Endodermal cell (in vitro differentiated cells): ENCODE measurements at regions not wholly inside any gene's neighbourhood (a gene's known extent, or its start where the extent isn't known, plus 50 kb on each side); places are given as distances from the start of the nearest gene placed in this dataset.

Experiments
- DNase-seq: peaks from one replicate; pipeline ENCODE4 v3.0.0-alpha.2; 2017
- H3K27ac ChIP-seq: 2 replicates; pipeline ENCODE4 v1.5.1; 2013; ENCODE audit warnings: mild to moderate bottlenecking, low read depth, low read length, moderate library complexity
- H3K27me3 ChIP-seq: 2 replicates; pipeline ENCODE4 v1.6.1; 2013; ENCODE audit warnings: mild to moderate bottlenecking, low read length, moderate library complexity; ENCODE audit not compliant: insufficient read depth, control insufficient read depth, poor library complexity, severe bottlenecking
- H3K36me3 ChIP-seq: 2 replicates; pipeline ENCODE4 v1.7.0; 2013; ENCODE audit warnings: mild to moderate bottlenecking, low read length, moderate library complexity; ENCODE audit not compliant: control insufficient read depth, insufficient read depth
- H3K4me1 ChIP-seq: one replicate; pipeline ENCODE4 v1.7.0; 2013; ENCODE audit warnings: low read length; ENCODE audit not compliant: control insufficient read depth, insufficient read depth
- H3K4me3 ChIP-seq: 2 replicates; pipeline ENCODE4 v1.5.1; 2013; ENCODE audit warnings: mild to moderate bottlenecking, low read length, moderate library complexity
- H3K9ac ChIP-seq: 2 replicates; pipeline ENCODE4 v1.6.1; 2013; ENCODE audit warnings: mild to moderate bottlenecking, low read length, moderate library complexity; ENCODE audit not compliant: poor library complexity, severe bottlenecking; ENCODE audit errors: extremely low read depth
- H3K9me3 ChIP-seq: 2 replicates; pipeline ENCODE4 v1.6.1; 2013; ENCODE audit warnings: mild to moderate bottlenecking, low read length, moderate library complexity; ENCODE audit not compliant: control insufficient read depth
- H3K27ac Mint-ChIP-seq: 2 replicates; pipeline ENCODE4 v1.8.0; 2020; ENCODE audit warnings: mixed read lengths
- H3K27me3 Mint-ChIP-seq: 2 replicates; pipeline ENCODE4 v1.8.0; 2021; ENCODE audit warnings: mild to moderate bottlenecking, mixed read lengths; ENCODE audit not compliant: insufficient read depth
- H3K36me3 Mint-ChIP-seq: 2 replicates; pipeline ENCODE4 v1.8.0; 2020; ENCODE audit warnings: low read depth, mixed read lengths
- H3K4me1 Mint-ChIP-seq: 2 replicates; pipeline ENCODE4 v1.8.0; 2020; ENCODE audit warnings: mixed read lengths
- H3K4me3 Mint-ChIP-seq: 2 replicates; pipeline ENCODE4 v1.8.0; 2020; ENCODE audit warnings: mild to moderate bottlenecking, moderate library complexity, mixed read lengths
- H3K9me3 Mint-ChIP-seq: 2 replicates; pipeline ENCODE4 v1.8.0; 2020; ENCODE audit warnings: mild to moderate bottlenecking, mixed read lengths
- WGBS, 2 experiments: methylation state at CpG; one replicate each; pipeline versions ENCODE4 v1.1.5 to v1.1.7; 2013; ENCODE audit warnings: missing lambda C conversion rate in 2 of 2, mixed read lengths in 1 of 2; ENCODE audit not compliant: insufficient coverage in 1 of 2, insufficient read length in 1 of 2; 5-methylcytosine and 5-hydroxymethylcytosine counted together
- TF ChIP-seq, protein P1 (sequence below): fragments of 200-600 bp; sonication (generic); conservative IDR thresholded peaks from 2 replicates; pipeline ENCODE4 v1.5.0; 2021; ENCODE audit warnings: antibody characterized with exemption, mild to moderate bottlenecking

DNA sequence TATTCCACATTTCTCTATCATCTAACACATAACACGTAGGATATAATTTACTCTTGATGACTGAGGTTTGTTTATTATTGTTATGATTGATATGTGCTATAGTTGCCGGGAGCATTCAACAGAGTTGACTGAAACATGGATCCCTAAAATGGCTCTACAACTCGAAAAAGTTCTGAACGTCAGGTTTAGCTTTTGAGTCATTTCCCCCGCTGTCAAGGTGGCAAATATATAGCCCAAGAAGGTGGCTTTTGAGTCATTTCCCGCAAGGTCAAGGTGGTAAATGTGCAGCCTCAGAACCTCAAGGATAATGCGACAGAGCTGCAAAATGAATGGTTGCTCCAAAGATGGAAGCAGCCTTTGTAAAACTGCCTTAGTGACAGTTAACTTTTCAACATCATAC lies 104.0 kb downstream of the NIBAN1 start:
- H3K27ac Mint-ChIP-seq, result no peak overlapping the region
- Histone ChIP-seq H3K27ac (no peak overlapping the region), H3K27me3 (no peaks in the 10 kb centered on the region), H3K4me1 (peaks cover 3% of the 10 kb centered on the region), H3K36me3 (no peaks in the 10 kb centered on the region), H3K9me3 (peaks cover 4% of the 10 kb centered on the region), H3K4me3 (no peak overlapping the region), H3K9ac (no peak overlapping the region)
- no peak overlapping the region for H3K4me3 Mint-ChIP-seq
- no peak for DNase-seq
- 85 to 88% methylated on average over 6 to 7 of the region's 7 CpGs for WGBS, 2 experiments
- H3K9me3 Mint-ChIP-seq, result no peaks in the 10 kb centered on the region
- H3K27me3 Mint-ChIP-seq, result no peaks in the 10 kb centered on the region
- TF ChIP-seq, protein P1, sequence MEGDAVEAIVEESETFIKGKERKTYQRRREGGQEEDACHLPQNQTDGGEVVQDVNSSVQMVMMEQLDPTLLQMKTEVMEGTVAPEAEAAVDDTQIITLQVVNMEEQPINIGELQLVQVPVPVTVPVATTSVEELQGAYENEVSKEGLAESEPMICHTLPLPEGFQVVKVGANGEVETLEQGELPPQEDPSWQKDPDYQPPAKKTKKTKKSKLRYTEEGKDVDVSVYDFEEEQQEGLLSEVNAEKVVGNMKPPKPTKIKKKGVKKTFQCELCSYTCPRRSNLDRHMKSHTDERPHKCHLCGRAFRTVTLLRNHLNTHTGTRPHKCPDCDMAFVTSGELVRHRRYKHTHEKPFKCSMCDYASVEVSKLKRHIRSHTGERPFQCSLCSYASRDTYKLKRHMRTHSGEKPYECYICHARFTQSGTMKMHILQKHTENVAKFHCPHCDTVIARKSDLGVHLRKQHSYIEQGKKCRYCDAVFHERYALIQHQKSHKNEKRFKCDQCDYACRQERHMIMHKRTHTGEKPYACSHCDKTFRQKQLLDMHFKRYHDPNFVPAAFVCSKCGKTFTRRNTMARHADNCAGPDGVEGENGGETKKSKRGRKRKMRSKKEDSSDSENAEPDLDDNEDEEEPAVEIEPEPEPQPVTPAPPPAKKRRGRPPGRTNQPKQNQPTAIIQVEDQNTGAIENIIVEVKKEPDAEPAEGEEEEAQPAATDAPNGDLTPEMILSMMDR, result no peak
- H3K36me3 Mint-ChIP-seq, result peaks cover 2% of the 10 kb centered on the region
- H3K4me1 Mint-ChIP-seq, result peaks cover 18% of the 10 kb centered on the region

DNA sequence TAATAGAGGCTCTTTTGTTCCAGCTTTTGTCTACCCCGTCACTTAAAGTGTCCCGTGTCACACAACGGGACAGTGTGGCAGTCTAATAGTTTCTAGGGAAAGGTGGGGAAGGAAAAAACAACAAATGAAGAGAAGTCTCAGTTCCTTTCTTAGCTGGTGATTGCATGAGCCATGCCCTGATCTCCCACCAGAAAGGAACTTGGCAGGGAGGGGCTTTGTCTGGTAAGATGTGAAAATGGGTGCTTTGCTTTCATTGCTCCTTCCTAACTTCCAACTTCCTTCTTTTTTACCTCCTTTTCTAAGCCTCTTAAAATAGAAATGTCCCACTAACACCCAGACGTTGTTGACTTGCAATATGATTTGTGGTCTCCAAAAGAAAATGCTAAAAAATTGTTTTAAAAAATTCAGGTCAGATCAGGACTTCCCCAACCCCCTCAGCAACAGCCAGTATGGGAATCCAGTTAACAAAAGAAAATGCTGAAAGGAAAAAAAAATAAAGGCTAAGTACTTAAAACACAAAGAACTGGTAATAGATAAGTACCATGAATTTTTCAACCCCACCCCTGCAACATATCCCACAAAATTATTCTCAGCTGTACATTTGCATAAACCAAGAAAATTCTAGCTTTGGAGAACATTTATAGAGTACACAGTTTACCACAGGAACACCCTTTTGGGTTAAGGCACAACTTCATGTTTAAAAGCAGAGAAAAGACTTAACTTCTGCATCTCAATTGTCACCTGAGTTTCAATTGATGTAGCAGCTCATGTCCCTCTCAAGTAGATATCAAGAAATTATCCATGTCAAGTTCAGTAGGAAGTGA lies 106.2 kb downstream of the NIBAN1 start:
- H3K27ac Mint-ChIP-seq, result peak overlapping the region; percentile 5
- H3K4me1 Mint-ChIP-seq, result peaks cover 34% of the 10 kb centered on the region
- Histone ChIP-seq H3K27ac (no peak overlapping the region), H3K4me3 (no peak overlapping the region), H3K4me1 (peaks cover 8% of the 10 kb centered on the region), H3K27me3 (no peaks in the 10 kb centered on the region), H3K9me3 (no peaks in the 10 kb centered on the region), H3K36me3 (no peaks in the 10 kb centered on the region), H3K9ac (no peak overlapping the region)
- H3K36me3 Mint-ChIP-seq, result peaks cover 2% of the 10 kb centered on the region
- TF ChIP-seq, protein P1, result no peak
- WGBS, 2 experiments, result 88% methylated on average over 4 of the region's 4 CpGs; no CpG with 5 or more reads in 1 of the 2 experiments
- no peak for DNase-seq
- no peak overlapping the region for H3K4me3 Mint-ChIP-seq
- H3K27me3 Mint-ChIP-seq, result no peaks in the 10 kb centered on the region
- H3K9me3 Mint-ChIP-seq, result peaks cover 2% of the 10 kb centered on the region

DNA sequence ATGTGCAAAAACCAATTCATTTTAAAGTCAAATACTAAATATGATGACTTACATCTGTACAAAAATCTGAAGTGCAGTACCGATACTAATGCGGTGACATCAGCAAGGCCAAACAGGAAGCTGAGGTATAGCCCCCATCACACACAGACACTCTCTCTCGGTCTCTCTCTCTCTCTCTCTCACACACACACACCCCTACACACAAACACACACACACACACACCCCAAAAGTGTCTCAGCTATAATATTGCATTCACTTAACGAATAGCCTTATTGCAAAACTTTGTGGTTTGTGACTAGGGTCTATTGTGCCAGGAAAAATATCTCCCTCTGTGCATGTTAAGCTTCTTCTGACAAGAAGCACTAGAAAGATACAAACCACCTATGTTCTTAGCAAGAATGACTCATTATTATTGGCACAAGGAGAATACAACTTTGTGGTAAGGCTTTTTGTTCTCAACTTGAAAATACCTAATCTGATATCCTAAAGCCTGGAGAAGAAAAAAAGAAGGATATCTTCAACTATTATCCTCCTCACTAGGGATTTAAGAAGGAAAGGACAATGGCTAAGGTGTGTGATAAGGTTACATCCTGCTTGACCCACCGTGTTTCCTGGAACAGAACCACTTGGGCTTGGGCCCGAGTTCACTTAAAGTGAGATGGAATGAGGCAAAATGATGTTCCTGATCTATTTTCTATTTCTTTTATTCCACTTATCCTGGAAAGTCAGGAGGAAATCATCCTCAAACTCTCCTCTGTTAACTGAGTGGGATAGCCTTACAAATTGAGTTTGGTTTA lies 107.1 kb downstream of the NIBAN1 start:
- Mint-ChIP-seq H3K27ac (peak overlapping the region; percentile 25), H3K36me3 (peaks cover 2% of the 10 kb centered on the region), H3K4me3 (no peak overlapping the region), H3K9me3 (peaks cover 2% of the 10 kb centered on the region), H3K27me3 (no peaks in the 10 kb centered on the region), H3K4me1 (peaks cover 42% of the 10 kb centered on the region)
- H3K36me3 ChIP-seq, result no peaks in the 10 kb centered on the region
- 83 to 86% methylated on average over 3 to 6 of the region's 6 CpGs for WGBS, 2 experiments
- no peaks in the 10 kb centered on the region for H3K9me3 ChIP-seq
- peaks cover 8% of the 10 kb centered on the region for H3K4me1 ChIP-seq
- DNase-seq, result no peak
- H3K27ac ChIP-seq, result no peak overlapping the region
- TF ChIP-seq, protein P1, result no peak
- no peak overlapping the region for H3K4me3 ChIP-seq
- no peak overlapping the region for H3K9ac ChIP-seq
- no peaks in the 10 kb centered on the region for H3K27me3 ChIP-seq
